DOHH2 (cell line): ENCODE measurements at regions not wholly inside any gene's neighbourhood (a gene's known extent, or its start where the extent isn't known, plus 50 kb on each side); places are given as distances from the start of the nearest gene placed in this dataset.

ENCODE experiments used
- EZH2phosphoT487 ChIP-seq: fragments of 200-600 bp; sonication (generic); IDR thresholded peaks from 2 replicates; pipeline ENCODE4 v1.6.1; 2017; ENCODE audit warnings: borderline replicate concordance, mild to moderate bottlenecking, antibody characterized with exemption, low read length, moderate library complexity, mixed read lengths
- TF ChIP-seq, protein P1 (sequence below): fragments of 200-600 bp; sonication (generic); IDR thresholded peaks from one replicate; pipeline ENCODE4 v1.5.1; 2014; ENCODE audit warnings: antibody characterized with exemption, mild to moderate bottlenecking, low read depth, low read length; ENCODE audit not compliant: poor library complexity, severe bottlenecking

DNA sequence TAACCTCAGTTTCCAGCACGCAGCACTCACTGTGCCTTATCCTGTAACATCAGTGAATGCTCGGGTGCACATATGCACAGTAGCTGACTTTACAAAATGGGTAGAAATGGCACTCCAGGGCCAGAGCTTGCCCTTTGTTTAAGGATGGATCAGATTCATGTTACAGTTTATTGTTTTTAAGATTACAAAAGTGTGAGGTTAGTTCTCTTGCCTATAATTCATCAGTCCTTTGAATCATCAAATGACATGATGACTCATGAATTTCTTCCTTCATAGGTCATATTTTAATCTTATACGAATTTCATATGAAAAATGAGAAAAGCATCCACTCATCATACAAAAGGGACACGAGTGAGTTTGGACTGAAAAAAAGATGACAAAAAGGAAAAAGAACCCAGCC is 545.3 kb downstream of the GBE1 start:
- TF ChIP-seq, protein P1, sequence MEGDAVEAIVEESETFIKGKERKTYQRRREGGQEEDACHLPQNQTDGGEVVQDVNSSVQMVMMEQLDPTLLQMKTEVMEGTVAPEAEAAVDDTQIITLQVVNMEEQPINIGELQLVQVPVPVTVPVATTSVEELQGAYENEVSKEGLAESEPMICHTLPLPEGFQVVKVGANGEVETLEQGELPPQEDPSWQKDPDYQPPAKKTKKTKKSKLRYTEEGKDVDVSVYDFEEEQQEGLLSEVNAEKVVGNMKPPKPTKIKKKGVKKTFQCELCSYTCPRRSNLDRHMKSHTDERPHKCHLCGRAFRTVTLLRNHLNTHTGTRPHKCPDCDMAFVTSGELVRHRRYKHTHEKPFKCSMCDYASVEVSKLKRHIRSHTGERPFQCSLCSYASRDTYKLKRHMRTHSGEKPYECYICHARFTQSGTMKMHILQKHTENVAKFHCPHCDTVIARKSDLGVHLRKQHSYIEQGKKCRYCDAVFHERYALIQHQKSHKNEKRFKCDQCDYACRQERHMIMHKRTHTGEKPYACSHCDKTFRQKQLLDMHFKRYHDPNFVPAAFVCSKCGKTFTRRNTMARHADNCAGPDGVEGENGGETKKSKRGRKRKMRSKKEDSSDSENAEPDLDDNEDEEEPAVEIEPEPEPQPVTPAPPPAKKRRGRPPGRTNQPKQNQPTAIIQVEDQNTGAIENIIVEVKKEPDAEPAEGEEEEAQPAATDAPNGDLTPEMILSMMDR = no peak
- TF ChIP-seq EZH2phosphoT487 = no peak
